GM19043 (cell line): ENCODE measurements at regions not wholly inside any gene's neighbourhood (a gene's known extent, or its start where the extent isn't known, plus 50 kb on each side); places are given as distances from the start of the nearest gene placed in this dataset.
A peak's percentile ranks its signal among the peaks of the same experiment; 100 is the strongest.
"Not testable (repeated sequence)": the region's sequence is repeated elsewhere in the genome, so short reads cannot be mapped to it uniquely, and the experiment has no call there.

Experiments
- ATAC-seq: cut with Tn5 transposase; IDR thresholded peaks from one replicate; pipeline ENCODE4 v1.9.1; 2021; ENCODE audit warnings: low read depth; ENCODE audit not compliant: unreplicated experiment

GRCh38 chr2:207321514-207321913 is 155.8 kb upstream of the KLF7 start:
- no peak for ATAC-seq

GRCh38 chr2:207324001-207324400 is 158.3 kb upstream of the KLF7 start:
- ATAC-seq, result no peak

GRCh38 chr2:207327513-207327912 is 161.8 kb upstream of the KLF7 start:
- no peak for ATAC-seq

GRCh38 chr2:207328944-207329386 is 163.2 kb upstream of the KLF7 start:
- peak; percentile 42 for ATAC-seq

- ATAC-seq, result peak; percentile 53
Observed at GRCh38 chr2:207330912-207331311, 165.2 kb upstream of the KLF7 start.

GRCh38 chr2:207331674-207332073 is 165.9 kb upstream of the KLF7 start:
- no peak for ATAC-seq

- ATAC-seq, result peak; percentile 25
Observed at GRCh38 chr2:207332480-207333212, 166.9 kb upstream of the KLF7 start.

- ATAC-seq, result no peak
Observed at GRCh38 chr2:207333599-207334300, 168.0 kb upstream of the KLF7 start.

- ATAC-seq, result no peak
Observed at GRCh38 chr2:207334301-207334623, 168.5 kb upstream of the KLF7 start.

- no peak for ATAC-seq
Observed at GRCh38 chr2:207334624-207335371, 169.1 kb upstream of the KLF7 start.

GRCh38 chr2:207337234-207338219 is 171.8 kb upstream of the KLF7 start:
- ATAC-seq, result peak; percentile 38

- ATAC-seq, result no peak
Observed at GRCh38 chr2:207338220-207338607, 172.5 kb upstream of the KLF7 start.

GRCh38 chr2:207338610-207339009 is 172.9 kb upstream of the KLF7 start:
- no peak for ATAC-seq

GRCh38 chr2:207341112-207341750 is 175.5 kb upstream of the KLF7 start:
- no peak for ATAC-seq

GRCh38 chr2:207341804-207342203 is 176.1 kb upstream of the KLF7 start:
- ATAC-seq, result no peak

- ATAC-seq, result not testable (repeated sequence)
Observed at GRCh38 chr2:207344596-207345394, 179.0 kb upstream of the KLF7 start.

- no peak for ATAC-seq
Observed at GRCh38 chr2:207351171-207351570, 178.6 kb upstream of the CREB1 start.

GRCh38 chr2:207352978-207353671 is 176.6 kb upstream of the CREB1 start:
- peak; percentile 85 for ATAC-seq
